DMS 273 (cell line): ENCODE measurements at regions not wholly inside any gene's neighbourhood (a gene's known extent, or its start where the extent isn't known, plus 50 kb on each side); places are given as distances from the start of the nearest gene placed in this dataset.
A peak's percentile ranks its signal among the peaks of the same experiment; 100 is the strongest.

Experiments used
- DNase-seq: peaks from one replicate; lab custom pipeline; 2025; ENCODE audit not compliant: unreplicated experiment; lab: John Stamatoyannopoulos, UW

DNA sequence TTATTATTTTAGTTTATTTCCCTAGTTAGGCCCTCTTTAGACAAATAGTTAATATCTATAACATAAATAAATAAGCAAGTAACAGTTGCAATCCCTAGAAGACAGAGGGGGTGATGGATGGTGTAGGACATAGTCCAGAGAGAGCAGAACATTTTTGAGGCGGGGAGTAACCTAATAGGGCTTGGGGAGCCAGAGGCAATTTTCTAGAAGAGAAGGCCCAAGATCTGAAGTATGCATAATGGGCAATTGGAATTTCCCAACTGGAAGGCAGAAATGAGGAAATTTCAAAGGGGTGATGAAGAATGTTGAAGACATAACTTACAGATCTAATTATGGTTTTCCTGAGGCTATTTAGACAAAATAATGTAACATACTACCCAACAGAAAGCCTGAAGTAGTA, 525.7 kb downstream of the TUSC7 start:
- DNase-seq: no peak

DNA sequence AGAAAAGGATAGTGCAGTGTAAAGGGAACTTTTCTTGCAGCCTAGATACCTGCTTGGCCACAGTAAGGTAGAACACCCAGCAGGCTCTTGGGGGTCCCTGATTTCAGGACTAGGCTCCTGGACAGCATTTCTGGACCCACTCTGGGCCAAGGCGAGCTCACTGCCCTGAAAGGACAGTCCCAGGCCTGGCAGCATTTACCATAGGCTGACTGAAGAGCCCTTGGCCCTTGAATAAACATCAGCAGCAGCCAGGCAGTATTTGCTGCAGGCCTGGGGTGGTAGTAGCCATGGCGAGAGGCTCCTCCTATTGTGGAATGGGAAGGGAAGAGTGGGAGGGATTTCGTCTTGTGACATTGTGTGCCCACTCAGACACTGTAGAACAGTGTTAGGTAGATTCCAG, 529.2 kb downstream of the TUSC7 start:
- no peak for DNase-seq

DNA sequence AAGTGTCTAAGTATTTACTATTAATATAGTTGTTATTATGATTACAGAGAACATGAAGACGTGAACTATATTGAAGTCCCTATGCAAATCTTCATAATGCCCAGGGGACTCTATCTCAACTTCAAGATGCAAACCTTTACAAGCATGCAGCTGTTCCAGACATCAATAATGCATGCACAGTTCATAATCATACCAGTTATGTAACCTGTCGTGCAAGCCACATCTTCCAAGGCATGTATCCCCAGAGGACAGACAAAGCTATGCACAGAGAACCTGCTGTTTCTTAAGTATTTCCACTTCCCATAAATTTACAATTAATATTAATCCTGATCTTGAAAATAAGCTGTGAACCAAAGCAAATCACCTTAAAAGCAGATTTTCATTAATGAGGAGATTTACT, 534.1 kb downstream of the TUSC7 start:
- DNase-seq: no peak

DNA sequence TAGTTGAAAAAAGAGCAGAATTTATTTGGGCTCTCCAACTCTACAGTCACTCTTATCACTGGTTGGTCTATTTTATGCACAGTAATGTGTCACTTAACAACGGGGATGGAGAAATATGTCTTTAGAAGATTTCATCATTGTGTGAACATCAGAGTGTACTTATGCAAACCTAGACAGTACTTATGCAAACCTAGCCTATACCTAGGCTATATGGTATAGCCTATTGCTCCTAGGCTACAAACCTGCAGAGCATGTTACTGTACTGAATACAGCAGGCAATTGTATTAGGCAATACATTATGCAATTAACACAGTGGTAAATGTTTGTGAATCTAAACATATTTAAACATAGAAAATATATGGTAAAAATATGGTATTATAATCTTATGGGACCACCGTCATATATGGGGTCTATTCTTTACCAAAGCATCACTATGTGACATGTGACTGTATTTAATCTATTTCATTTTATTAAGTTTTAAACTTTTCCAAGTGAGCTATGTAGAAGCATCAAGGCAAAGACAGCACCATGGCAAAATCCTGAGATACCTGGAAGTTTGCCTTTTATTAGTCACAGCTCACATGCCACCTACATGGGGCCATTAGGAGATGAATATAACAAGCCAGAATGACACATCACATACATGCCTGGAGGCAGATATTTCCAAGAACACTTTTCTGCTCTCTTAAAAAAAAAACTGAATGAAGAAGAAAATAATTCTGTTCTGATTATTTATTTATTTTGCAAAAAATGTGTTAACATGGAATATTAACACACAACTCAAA, 537.4 kb downstream of the TUSC7 start:
- DNase-seq: no peak

- no peak for DNase-seq
Measured at GRCh38 chr3:117248153-117248552, 538.6 kb downstream of the TUSC7 start.

DNA sequence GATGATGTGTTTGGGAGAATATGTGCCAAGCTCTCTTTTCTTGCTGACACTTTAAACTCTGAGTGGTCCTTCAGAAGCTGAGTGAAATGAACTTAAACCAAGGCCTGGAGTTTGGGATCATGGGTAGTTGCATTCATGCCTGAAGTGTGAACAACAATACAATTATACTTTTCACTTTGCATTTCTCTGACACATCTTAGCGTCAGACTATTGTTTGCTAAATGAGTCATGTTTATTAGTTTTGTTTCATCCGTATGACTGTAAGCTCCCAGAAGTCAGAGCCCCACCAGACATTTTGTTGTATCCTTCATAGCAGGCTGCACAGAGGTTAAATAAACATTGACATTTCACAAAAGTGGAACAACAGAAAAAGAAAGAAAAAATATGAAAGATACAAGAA, 542.6 kb downstream of the TUSC7 start:
- no peak for DNase-seq

- no peak for DNase-seq
Measured at GRCh38 chr3:117252651-117253050, 543.1 kb downstream of the TUSC7 start.

GRCh38 chr3:117253636-117254035, 544.1 kb downstream of the TUSC7 start:
- DNase-seq: no peak

DNA sequence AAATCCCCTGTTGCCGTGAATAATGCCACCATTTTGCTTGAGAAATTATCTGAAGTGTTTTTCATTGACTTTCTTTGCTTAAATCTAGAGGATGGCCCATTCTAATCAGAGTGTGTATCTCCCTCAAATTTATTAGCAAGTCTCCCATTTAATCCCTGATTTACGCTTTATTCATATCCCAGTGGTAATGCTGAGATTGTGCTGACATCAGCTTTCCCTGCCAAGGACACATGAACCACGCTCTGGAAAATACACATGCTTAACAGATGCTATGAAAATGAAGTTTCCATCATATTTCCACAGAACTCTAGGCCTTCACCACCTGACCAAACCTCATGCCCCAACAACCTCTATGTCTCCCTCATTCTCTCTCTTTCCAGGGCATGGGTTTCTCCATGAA, 545.4 kb downstream of the TUSC7 start:
- no peak for DNase-seq

GRCh38 chr3:117255736-117256135, 546.2 kb downstream of the TUSC7 start:
- DNase-seq: no peak

DNA sequence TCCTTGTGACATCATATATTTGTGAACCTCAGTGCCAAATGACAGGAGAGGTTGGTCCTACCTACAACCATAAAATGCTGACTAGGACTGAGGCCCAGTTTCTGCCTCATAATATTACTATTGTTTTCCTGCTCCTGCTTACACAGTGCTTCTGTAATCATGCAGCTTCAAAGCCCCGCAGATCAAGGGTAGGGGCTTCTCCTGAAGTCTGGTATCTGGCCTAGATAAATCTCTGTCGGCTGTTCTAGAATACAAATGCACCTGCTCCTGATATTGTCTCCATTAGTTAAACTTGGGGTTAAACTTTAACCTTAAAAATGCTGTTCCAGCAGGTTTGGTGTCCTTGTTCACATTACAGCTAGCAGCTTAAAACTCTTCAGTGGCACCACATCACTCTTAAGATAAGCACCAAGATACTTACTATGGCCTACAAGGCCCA, 552.4 kb downstream of the TUSC7 start:
- DNase-seq: no peak

DNA sequence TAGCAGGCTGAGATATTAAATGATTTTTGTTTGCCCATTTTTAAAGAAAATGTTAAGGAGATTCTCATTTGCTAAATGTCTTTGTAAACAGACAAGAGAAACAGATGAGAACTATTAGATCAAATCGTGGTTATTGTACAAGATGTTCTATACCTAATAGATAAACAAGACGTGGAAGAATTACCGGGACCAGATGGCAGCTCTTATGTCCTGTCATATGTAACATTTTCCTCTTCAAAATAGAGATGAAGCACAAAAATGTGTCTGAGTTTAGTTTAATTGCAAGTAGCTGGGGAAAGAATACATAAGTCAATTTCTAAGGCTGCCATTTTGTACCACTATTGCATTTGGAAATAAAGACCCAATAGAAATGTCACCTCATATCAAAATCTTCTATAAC, 553.7 kb downstream of the TUSC7 start:
- peak; percentile 49 for DNase-seq

DNA sequence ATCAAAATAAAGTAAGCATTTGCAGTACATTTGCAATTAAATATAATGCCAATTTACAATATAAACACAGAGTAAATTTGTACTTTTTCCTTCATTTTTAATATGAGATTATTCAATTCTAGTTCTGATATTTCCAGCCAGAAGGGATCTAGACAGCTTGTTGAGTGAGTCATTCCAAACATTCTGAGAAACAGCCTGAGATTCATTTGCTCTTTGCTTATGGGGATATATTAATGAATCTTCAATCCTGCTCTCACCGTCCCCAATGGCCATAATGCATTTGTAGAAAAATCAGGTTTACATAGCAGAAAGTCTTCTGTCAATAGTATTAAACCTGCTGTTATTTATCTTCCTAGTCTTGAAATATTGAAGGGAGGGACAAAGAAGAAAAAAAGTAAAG, 554.2 kb downstream of the TUSC7 start:
- peak; percentile 61 for DNase-seq

DNA sequence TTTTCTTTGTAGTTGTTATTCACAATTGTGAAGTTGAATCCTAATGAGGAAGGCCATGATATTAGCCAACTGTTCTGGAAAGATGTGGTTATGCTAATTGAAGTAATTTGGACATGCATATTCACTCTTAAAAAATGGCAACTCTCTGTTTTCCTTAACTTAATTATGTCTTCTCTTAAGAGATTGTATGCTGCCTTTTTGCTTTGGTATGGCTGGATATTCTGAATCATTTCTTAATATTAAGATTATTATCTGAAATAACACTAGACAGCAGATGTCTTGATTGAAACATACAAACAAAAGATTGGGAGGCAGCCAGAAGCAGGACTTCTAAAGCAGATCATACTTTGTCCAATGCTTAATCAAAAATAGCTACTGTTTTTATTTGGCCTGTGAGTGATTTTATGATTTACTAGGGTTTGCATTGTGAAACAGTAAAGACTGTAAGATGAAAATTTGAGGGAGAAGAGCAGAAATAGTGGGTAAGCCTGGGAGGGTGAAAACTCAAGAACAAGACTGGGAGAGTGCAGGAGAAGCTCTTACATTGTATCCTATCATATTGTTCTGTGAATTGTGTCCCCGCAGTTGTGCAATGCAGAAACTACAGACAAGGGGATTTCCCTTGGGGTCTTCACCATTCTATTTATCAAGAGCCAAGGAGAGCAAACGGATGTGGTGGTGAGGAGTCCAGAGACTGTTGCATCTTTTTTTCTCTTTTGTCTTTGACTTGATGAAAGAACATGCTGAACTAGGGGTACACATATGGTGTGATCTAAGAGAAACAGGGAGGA, 554.8 kb downstream of the TUSC7 start:
- DNase-seq: peak; percentile 30

DNA sequence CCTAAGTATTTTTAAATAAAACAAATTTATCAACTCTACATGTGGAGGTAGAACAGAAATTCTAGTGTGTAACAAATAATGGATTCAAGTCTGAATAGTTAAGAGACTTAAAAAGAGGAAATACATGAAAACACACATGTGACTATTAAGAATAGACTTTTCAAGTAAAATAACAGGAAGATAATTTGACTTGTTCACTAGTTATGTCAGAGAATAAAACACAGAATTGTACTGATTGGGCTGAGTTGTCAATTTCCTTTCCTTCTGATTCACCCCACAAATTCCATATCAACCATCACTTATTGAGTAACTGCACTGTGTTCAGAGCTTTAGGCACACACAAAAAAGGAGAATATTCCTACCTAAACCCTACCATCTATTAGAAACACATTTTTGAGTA, 557.2 kb downstream of the TUSC7 start:
- DNase-seq: no peak

- DNase-seq: no peak
Measured at GRCh38 chr3:117268318-117268717, 558.7 kb downstream of the TUSC7 start.

- no peak for DNase-seq
Measured at GRCh38 chr3:117272274-117272673, 562.7 kb downstream of the TUSC7 start.

DNA sequence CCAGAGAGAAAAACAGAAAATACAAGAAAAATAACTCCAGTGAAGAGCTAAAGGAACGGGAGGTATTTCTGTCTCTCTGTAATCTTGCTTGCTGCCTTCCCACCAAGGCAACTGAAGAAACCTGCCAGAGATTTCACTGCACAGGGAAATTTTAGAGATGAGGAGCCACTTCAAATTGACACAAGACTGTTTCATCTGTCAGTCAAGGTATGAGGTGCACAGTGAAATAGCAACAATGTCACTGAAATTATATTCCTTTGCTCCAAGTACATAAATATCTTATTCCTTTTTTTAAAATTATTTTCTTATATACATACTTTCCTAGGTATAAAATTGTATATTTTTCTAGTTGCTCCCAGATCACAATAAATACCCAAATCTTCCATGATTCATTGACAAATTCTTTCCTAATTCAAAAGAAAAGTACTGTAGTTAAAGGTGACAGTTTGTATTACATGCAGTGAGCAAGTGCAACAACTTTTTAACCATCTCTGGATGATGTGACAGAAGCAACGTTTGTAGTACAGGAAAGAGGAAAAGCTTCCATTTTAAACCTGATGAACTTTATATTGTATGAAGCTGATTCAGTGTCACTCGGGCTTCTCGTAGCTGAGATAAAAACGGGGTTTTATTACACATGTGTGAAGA, 563.4 kb downstream of the TUSC7 start:
- DNase-seq: no peak

DNA sequence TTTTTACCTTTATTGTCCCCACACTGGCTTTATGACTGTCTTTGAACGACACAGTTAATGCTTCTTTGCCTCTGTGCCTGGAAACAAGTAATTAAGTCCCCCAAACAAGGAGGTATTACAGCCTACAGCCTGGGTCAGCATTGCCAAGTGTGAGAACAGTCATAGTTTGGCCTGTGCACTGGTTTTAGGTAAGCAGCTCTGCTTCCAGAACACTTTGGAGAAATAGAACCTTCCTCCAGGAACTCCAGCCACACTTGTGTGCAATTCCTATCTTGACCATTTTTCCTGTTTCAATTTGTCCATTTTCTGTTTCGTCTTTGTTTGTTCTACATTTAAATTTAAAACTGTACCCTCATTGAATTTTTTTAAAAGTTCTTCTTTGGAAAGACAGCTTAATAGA, 568.2 kb downstream of the TUSC7 start:
- no peak for DNase-seq

- peak; percentile 71 for DNase-seq
Measured at GRCh38 chr3:117278424-117279190, 569.0 kb downstream of the TUSC7 start.

- peak; percentile 32 for DNase-seq
Measured at GRCh38 chr3:117281371-117281770, 571.8 kb downstream of the TUSC7 start.
